Nephron (organoid): ENCODE measurements at regions not wholly inside any gene's neighbourhood (a gene's known extent, or its start where the extent isn't known, plus 50 kb on each side); places are given as distances from the start of the nearest gene placed in this dataset.

Source experiments
- H3K27ac Mint-ChIP-seq, 3 experiments: 2 replicates each; pipeline ENCODE4 v1.8.0; 2020; ENCODE audit warnings: mixed read lengths in 3 of 3, mild to moderate bottlenecking in 2 of 3, moderate library complexity in 1 of 3
- H3K27me3 Mint-ChIP-seq: 2 replicates; pipeline ENCODE4 v1.8.0; 2021; ENCODE audit warnings: low read depth, mild to moderate bottlenecking, moderate library complexity, mixed read lengths
- H3K36me3 Mint-ChIP-seq: 2 replicates; pipeline ENCODE4 v1.8.0; 2020; ENCODE audit warnings: low read depth, mixed read lengths
- H3K4me1 Mint-ChIP-seq: 2 replicates; pipeline ENCODE4 v1.8.0; 2020; ENCODE audit warnings: mixed read lengths
- H3K4me3 Mint-ChIP-seq, 3 experiments: 2 replicates each; pipeline ENCODE4 v1.8.0; 2020; ENCODE audit warnings: mild to moderate bottlenecking in 3 of 3, mixed read lengths in 3 of 3, moderate library complexity in 2 of 3
- H3K9me3 Mint-ChIP-seq: 2 replicates; pipeline ENCODE4 v1.8.0; 2020; ENCODE audit warnings: mixed read lengths
- TF ChIP-seq, protein P1 (sequence below), 3 experiments: fragments of 200-600 bp; sonication (generic); IDR thresholded peaks; one replicate each; pipeline ENCODE4 v1.5.0; 2021; ENCODE audit warnings: antibody characterized with exemption in 3 of 3; ENCODE audit not compliant: unreplicated experiment in 3 of 3

DNA sequence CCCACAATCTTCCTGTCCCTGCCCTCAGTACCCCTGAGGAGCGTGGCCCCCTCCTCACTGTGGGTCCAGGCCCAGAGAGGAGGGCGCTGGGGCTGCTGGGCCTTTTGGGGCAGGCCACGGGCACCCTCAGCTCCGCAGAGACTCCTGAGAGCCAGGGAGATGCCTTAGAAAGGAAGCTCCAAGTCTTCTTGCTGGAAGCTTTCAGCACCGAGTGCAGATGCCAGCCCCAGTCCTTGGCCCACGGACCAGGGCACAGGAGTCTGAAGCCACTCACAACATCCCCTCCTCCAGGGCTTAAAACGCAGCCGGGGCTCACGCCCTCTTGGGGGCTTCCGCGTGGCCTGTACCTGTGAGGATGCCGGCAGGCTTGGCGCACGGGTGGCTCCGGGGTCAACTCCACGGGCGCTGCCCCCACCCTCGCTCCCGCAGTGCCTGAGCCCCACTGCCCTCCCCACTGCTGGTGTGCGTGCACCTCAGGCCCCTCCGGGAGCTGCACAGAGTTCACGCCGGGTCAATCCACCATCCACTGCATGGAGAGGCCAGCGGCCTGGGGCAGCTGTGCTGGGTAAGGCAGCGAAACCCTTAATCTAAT, 72.1 kb upstream of the CTDP1 start:
- Mint-ChIP-seq H3K4me3 (no peak overlapping the region), H3K27ac (peak overlapping the region; percentile 57 to 70 (median 69)), H3K27me3 (peaks cover 18% of the 10 kb centered on the region), H3K36me3 (no peaks in the 10 kb centered on the region), H3K9me3 (no peaks in the 10 kb centered on the region), H3K4me1 (peaks cover 51% of the 10 kb centered on the region)
- TF ChIP-seq, protein P1, sequence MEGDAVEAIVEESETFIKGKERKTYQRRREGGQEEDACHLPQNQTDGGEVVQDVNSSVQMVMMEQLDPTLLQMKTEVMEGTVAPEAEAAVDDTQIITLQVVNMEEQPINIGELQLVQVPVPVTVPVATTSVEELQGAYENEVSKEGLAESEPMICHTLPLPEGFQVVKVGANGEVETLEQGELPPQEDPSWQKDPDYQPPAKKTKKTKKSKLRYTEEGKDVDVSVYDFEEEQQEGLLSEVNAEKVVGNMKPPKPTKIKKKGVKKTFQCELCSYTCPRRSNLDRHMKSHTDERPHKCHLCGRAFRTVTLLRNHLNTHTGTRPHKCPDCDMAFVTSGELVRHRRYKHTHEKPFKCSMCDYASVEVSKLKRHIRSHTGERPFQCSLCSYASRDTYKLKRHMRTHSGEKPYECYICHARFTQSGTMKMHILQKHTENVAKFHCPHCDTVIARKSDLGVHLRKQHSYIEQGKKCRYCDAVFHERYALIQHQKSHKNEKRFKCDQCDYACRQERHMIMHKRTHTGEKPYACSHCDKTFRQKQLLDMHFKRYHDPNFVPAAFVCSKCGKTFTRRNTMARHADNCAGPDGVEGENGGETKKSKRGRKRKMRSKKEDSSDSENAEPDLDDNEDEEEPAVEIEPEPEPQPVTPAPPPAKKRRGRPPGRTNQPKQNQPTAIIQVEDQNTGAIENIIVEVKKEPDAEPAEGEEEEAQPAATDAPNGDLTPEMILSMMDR (IDR thresholded peaks at IDR 0.05; ENCODE audit: unreplicated experiment in 3 of 3) = no peak

DNA sequence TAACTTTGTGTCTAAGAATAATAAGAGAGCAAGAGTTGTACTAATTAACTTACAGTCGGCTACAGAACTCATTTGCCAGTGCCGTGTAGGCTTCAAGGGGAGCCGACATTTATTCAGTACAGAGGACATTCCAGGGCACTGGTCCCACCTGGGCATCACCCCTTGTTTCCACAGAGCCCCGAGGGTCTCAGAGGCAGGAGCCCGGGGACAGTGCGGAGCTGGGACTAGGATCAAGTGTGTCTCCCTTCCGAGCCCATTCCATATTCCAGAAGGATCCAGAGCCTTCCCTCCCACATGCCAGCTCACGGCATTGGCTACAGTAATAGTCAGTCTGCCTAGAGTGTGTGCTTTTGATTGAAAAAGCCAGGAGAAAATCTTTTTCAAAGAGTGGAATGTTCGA, 71.5 kb upstream of the CTDP1 start:
- Mint-ChIP-seq H3K27ac (peak overlapping the region; percentile 57 to 70 (median 69)), H3K36me3 (no peaks in the 10 kb centered on the region), H3K27me3 (peaks cover 18% of the 10 kb centered on the region), H3K9me3 (no peaks in the 10 kb centered on the region), H3K4me3 (no peak overlapping the region), H3K4me1 (peaks cover 44% of the 10 kb centered on the region)
- TF ChIP-seq, protein P1 (IDR thresholded peaks at IDR 0.05; ENCODE audit: unreplicated experiment in 3 of 3) = no peak

DNA sequence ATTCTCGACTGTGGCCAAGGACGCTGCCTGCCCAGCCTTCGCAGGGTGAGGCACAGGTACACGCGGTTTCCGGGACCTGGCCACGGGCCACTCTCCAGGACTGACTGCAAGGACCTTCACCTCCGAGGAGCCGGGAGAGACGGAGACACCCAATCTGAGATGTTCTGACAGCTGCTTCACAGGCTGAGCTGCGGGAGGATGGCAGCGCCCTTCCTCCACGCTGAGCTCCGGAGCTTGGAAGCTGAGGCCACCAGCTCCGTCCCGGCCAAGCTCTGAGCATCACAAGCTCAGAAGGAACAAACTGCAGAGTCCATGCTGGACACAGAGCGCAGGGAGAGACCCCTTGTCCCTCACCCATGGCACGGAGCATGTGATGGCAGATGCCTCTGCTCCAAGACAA, 71.1 kb upstream of the CTDP1 start:
- no peaks in the 10 kb centered on the region for H3K36me3 Mint-ChIP-seq
- peaks cover 18% of the 10 kb centered on the region for H3K27me3 Mint-ChIP-seq
- peaks cover 42% of the 10 kb centered on the region for H3K4me1 Mint-ChIP-seq

DNA sequence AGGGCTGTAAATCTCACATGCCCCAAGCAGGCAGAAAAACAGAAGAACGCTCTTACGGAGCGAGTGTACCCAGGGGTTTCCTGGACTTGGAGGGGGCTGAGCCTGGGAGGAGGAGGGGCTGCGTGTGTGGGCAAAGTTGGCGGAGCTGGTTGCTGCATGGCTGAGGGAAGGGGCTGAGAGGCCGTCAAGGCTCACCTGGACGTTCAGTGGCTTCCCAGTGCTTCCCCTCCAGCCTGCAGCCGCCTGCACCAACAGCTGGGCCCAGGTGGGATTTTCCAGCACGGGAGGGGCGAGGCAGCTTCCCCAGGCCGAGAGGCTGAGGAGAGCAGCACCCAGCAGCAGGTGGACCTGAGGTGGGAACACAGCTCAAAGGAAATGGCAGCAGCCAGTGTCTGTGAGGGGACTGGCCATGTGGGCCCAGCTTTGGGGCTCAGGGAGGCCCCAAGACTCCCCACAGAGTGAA, 70.6 kb upstream of the CTDP1 start:
- Mint-ChIP-seq H3K4me1 (peaks cover 45% of the 10 kb centered on the region), H3K27me3 (peaks cover 18% of the 10 kb centered on the region), H3K9me3 (no peaks in the 10 kb centered on the region), H3K36me3 (no peaks in the 10 kb centered on the region), H3K27ac (peak overlapping the region; percentile 57 to 70 (median 69)), H3K4me3 (no peak overlapping the region)
- TF ChIP-seq, protein P1 (IDR thresholded peaks at IDR 0.05; ENCODE audit: unreplicated experiment in 3 of 3) = no peak

More for the DNA sequence above, 71.1 kb upstream of the CTDP1 start:
- Mint-ChIP-seq H3K4me3 (no peak overlapping the region), H3K9me3 (no peaks in the 10 kb centered on the region), H3K27ac (peak overlapping the region; percentile 57 to 70 (median 69))
- TF ChIP-seq, protein P1 (IDR thresholded peaks at IDR 0.05; ENCODE audit: unreplicated experiment in 3 of 3) = no peak

DNA sequence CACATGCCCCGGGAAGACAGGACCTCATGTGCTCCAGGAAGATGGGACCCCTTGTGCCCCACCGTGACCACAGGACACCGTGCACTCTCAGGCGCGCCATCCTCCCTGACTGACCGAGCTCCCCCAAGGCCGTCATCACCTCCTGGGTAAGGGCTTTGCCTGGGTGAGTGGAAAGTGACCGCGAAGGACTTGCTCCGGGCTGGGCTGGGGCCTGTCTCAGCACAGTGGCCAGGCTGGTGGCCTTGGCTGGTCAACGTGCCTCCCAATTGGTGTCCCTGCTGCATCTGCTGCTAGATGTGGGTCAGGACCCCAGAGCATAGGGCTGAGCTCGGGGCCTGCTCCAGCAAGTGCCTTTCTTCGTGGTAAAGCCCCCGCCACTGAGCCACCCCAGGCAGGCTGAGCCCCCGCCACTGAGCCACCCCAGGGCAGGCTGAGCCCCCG, 69.7 kb upstream of the CTDP1 start:
- peaks cover 40% of the 10 kb centered on the region for H3K4me1 Mint-ChIP-seq
- H3K27ac Mint-ChIP-seq = no peak overlapping the region
- TF ChIP-seq, protein P1 (IDR thresholded peaks at IDR 0.05; ENCODE audit: unreplicated experiment in 3 of 3) = no peak
- peaks cover 10% of the 10 kb centered on the region for H3K27me3 Mint-ChIP-seq
- no peaks in the 10 kb centered on the region for H3K36me3 Mint-ChIP-seq
- no peaks in the 10 kb centered on the region for H3K9me3 Mint-ChIP-seq
- H3K4me3 Mint-ChIP-seq = no peak overlapping the region

DNA sequence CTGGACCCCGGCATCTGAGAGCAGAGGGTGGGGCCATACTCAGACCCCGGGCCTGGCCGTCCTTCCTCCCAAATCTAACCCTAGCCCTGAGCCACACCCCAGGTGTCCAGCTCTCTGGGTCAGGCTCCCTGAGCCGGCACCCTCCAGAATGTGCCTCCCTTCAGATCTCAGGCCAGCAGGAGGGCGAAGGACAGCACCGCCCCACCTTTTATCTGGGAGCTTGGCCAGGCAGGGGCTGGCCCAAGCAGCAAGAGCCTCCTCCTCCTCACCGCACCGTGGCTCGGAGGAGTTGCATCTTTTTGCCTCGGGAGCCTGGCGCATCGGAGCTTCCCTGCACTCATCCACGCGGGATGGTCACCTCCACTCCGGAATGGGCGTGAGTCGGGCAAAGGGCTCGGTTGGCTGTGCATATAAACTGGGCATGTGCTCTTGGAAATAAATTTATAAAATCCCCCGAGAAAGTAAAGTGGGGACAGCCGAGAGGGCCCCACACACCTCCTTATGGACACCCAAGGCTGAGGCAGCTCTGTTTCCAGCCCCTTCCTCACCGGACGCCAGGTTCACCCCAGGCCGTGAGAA, 69.1 kb upstream of the CTDP1 start:
- peaks cover 33% of the 10 kb centered on the region for H3K4me1 Mint-ChIP-seq

More for the DNA sequence above, 69.1 kb upstream of the CTDP1 start:
- Mint-ChIP-seq H3K4me3 (no peak overlapping the region), H3K36me3 (no peaks in the 10 kb centered on the region), H3K27me3 (peaks cover 6% of the 10 kb centered on the region), H3K9me3 (no peaks in the 10 kb centered on the region), H3K27ac (peak overlapping the region in 2 of 3 experiments; percentile 70)
- TF ChIP-seq, protein P1 (IDR thresholded peaks at IDR 0.05; ENCODE audit: unreplicated experiment in 3 of 3) = no peak
